ENCODE measurements at regions not wholly inside any gene's neighbourhood (a gene's known extent, or its start where the extent isn't known, plus 50 kb on each side); places are given as distances from the start of the nearest gene placed in this dataset.
A peak's percentile ranks its signal among the peaks of the same experiment; 100 is the strongest.
"Not testable (repeated sequence)": the region's sequence is repeated elsewhere in the genome, so short reads cannot be mapped to it uniquely, and the experiment has no call there.

DNA sequence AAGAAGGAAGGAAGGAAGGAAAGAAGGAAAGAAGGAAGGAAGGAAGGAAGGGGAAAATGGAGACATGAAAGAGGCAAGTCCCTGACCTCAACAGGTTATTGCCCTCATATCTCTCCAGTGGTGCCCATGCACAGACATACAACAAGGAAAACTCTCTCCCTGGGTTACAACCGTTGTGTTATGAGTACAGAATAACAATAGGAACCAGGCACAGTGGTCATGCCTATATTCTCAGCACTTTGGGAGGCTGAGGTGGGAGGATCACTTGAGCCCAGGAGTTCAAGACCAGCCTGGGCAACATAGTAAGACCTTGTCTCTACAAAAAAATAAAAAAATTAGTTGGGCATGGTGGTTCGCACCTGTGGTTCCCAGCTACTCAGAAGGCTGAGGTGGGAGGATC lies 139.4 kb upstream of the HMGA2 start:
- no peak for DNase-seq (ENCODE audit: low read depth)

DNA sequence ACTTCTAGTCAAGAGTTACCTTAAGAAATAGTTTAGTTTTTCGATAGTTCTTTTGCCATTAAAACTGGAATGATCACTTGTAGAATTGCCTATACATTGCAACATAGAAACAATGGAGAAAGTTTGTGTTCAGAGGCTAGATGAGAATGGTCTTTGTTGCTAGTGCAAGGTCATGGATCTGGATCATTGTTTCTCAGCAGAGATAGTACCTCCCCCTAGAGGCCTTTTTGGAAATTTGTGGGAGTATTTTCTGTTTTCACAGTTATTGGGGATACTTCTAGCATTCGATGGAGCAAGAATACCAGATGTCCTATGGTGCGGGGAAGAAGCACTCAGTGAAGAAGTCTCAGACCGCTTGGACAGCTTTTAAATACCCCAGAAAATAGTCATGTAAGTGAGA lies 138.8 kb upstream of the HMGA2 start:
- DNase-seq (ENCODE audit: low read depth), result no peak

DNA sequence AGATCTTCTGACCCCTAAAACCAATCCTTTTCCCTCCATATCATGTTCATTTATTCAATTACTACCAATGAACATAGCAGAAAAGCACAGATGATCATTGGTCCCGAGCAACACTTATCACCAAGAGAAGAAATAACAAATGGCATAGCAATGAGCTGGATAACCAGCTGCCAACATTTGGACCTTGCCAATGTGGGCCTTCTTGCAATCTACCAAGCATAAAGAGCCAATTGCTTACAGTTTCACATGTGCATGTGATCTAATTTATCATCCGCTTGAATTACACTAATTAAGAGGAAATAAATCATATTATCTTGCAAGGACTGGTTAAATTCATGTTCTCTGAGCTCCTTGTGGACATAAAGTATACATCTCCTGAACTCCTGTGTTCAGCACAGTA lies 134.8 kb upstream of the HMGA2 start:
- no peak for DNase-seq (ENCODE audit: low read depth)

GRCh38 chr12:65690477-65690876 lies 133.8 kb upstream of the HMGA2 start:
- DNase-seq (ENCODE audit: low read depth), result no peak

- DNase-seq (ENCODE audit: low read depth), result no peak
Observed at GRCh38 chr12:65694130-65694529, 130.2 kb upstream of the HMGA2 start.

GRCh38 chr12:65695113-65695865 lies 129.0 kb upstream of the HMGA2 start:
- DNase-seq (ENCODE audit: low read depth), result peak; percentile 92

DNA sequence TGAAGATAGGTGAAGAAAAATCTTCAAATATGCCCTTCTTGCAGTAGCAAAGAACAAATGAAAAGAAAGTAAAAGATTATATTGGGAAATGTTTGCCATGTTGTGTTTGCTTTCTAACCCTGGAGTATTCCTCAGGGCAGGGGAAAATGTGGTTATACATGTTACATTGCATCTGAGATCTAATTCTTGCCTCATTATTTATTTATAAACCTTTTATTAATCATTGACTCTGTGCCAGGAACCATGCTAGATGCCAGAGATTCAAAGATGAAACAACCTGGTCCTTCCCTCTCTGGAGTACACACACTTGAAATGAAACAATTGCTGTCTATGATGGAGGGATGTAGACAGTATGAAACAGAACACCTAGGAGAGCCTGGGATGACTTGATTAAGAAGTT lies 128.1 kb upstream of the HMGA2 start:
- DNase-seq (ENCODE audit: low read depth), result no peak

DNA sequence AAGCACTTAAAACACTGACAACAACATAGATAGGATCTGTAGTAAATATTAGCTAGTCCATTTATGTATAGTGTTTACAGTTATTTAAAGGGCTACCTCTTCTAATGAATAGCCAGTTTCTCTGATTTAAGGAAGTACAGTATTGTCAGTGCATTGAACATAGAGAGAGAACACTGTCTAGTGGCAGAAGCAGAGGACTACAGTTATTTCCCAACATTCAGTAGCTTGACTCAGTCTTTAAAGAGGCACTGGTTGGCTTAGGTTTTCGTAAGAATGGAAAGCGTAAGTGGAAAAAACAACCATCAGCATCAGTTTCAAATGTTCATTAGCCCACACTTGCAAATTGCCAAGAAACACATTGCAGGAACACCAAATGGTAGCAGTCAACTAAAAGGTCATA lies 125.0 kb upstream of the HMGA2 start:
- DNase-seq (ENCODE audit: low read depth), result no peak

- DNase-seq (ENCODE audit: low read depth), result no peak
Observed at GRCh38 chr12:65703176-65703575, 121.1 kb upstream of the HMGA2 start.

- no peak for DNase-seq (ENCODE audit: low read depth)
Observed at GRCh38 chr12:65705380-65705876, 118.9 kb upstream of the HMGA2 start.

DNA sequence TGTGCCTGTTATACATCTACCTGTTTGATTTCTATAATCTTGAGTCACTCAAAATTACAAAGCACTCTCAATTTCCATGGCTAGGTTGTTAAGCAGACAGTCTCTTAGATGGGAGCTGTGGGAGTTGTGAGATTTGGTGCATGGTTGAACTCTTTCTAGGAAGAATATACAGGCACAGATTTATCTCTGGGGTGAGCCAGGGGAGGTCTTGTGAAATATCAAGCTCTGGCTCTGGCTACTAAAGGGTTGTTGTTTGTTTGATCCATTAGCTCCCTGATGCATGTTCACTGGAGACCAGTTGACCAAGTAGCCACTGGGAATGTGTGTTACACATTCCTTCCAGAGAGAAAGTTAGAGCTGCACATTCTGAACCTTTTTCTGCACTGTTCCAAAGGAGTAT lies 117.2 kb upstream of the HMGA2 start:
- DNase-seq (ENCODE audit: low read depth), result no peak

DNA sequence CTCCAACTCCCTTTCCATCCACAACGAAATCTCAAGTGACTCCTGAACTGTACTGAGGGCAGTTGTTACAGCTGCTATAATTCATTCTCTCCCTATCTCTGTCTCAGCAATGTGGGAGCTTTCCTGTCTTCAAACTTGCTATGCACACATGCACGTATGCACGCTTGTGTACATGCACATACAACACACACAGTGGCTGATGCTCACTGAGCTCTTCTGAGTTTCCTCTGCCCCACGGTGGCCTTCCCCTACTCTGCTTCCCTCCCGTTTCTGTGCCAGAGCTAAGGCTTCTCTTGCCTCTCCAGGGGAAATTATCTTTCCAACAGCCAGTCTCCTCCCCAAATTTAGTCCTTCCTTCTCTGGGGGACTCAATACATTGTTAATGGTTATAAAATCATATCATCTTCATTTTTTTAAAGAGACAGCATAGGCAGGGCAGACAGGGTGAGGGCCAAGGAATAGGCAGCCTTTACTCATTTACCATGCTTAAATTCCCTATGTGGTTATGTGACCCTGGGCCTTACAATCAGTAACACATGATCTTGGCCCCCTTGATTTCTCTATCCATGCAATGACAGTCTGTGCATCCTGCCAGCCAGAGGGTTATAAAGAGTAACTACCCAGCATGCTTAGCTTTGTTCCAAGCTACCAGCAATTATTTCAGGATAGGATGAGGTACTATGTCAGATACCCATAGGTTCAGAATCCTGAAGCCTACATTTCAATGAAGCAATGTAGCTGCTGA lies 111.9 kb upstream of the HMGA2 start:
- DNase-seq (ENCODE audit: low read depth), result no peak

DNA sequence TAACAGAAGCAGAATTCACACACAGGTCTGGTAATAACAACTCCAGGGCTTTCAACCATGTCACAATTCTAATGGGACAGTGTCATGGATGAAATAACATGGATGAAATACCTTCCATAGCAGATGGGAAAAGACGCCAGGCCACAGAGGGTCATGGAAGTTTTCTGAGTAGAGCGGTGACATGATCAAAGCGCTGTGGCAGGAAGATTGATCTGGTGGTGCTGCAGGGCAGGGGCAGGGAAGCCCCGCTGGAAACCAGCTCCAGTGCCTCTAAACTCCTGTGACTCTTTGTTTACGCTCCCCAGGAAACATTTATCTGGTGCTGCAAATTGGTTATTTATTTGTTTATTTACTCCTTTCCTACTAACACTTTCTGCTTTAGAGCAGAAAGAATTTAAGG lies 108.3 kb upstream of the HMGA2 start:
- no peak for DNase-seq (ENCODE audit: low read depth)

DNA sequence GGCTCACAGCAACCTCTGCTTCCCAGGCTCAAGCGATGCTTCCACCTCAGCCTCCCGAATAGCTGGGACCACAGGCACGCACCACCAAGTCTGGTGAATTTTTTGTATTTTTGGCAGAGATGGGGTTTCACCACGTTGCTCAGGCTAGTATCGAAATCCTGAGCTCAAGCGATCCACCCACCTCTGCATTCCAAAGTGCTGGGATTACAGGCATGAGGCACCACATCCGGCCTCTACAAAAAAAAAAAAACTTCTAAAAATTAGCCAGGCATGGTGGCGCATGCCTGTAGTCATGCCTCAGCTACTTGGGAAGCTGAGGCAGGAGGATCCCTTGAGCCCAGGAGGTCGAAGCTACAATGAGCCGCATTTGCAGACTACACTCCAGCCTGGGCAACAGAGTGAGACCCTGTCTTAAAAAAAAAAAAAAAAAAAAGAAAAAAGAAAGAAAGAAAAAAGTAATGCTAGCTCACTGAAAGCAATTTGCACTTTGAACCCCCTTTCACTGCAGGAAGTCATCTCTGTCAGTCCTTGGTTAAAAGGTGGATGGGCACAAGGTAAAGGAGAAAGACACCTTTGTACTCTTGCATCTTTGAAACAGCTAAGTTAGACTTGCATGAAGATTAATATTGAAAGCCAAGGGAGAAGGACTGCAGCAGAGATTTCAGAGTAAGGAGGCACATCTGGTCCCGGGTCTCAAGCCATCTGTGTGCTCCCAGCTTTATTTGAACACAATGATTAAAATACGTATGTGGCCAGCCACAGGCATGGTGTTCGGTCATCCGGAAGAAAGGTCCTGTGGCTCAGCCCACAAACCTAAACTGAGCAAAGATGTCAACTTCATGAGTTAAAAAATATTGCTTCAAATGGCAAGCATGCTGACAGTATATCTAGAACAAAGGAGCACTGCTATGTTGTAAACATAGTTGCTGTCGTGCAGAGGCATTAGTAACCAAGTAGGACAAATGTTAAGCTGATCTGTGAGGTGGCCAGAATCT lies 103.8 kb upstream of the HMGA2 start:
- no peak for DNase-seq (ENCODE audit: low read depth)

GRCh38 chr12:65721541-65722190 lies 102.6 kb upstream of the HMGA2 start:
- DNase-seq (ENCODE audit: low read depth), result no peak

- DNase-seq (ENCODE audit: low read depth), result no peak
Observed at GRCh38 chr12:65725376-65725775, 98.9 kb upstream of the HMGA2 start.

DNA sequence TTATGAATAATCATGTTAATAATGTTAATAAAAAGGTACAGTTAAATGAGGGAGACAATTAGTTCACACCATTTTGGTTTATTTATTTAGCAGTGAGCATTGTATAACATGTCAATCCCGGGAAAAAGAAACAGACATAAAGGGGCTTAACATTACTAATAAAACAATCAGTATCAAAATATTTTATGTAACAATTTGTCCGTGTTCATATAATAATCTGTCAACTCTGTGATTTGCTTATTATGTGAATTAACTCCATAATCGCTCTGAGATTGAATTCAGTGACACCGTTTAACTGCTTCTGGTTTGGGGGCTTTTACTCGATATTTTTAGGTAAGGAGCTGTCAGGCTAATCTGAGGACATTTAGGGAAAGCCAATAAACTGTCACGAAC lies 95.8 kb upstream of the HMGA2 start:
- no peak for DNase-seq (ENCODE audit: low read depth)

DNA sequence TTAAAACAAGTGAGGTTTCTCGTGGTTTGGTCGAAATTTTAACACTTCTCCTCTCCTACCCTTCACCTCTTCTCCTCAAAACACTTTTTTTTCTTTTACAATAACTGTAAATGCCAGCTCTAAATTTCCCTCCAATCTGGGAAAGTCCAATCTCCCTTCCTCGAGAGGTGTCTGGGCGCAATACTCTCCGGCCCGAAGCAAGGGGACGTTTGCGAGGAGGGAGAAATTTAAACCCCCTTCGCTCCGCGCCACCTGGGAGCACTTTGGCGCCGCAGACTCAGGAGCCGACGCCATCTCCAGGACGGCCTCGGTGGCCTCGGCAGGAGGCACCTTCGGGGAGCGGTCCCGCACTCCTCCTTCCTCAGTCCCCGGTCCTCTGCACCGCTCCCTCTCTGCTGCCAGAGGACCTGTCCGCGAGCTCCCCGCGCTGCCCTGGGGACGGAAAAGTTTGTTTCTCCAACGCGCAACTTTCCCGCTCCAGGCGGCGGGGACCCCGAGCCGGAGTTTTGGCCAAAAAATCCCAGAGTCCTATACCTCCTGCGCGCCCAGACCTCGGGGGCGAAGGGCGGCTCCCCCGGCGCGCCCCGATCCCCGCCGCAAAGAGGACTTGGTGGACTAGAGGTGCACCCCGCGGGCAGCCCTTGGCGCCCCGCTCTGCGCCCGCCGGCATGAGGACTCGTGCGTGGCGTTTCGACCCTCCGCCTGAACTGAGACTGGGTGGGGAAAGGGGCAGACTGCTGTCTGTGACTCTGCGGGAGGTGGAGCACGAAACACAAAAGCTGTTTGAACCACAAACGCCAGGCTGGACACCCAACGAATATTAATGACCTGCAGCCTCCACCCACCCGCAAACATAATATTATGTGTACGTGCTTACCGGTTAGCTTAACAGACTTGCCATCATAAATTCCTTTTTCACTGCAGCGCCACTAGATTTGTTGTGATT lies 95.2 kb upstream of the HMGA2 start:
- DNase-seq (ENCODE audit: low read depth), result no peak

DNA sequence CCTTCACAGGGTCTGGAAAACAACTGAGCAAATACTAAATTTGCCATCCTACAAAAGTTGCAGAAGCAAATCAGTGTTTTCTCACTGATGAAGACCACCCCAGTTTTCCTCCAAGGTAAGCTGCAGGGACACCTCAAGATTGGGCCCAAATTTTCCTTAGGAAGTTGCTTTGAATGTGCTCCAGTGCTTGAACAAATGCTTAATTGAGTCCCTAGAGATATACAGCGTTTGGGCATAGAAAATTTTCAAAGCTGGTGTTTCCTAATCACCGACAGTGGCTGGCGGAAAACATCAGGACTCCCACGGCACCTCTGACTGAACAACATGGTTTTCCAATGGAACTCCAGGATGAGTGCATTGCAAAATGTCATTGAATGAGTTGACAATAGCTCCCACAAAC lies 92.5 kb upstream of the HMGA2 start:
- DNase-seq (ENCODE audit: low read depth), result no peak

DNA sequence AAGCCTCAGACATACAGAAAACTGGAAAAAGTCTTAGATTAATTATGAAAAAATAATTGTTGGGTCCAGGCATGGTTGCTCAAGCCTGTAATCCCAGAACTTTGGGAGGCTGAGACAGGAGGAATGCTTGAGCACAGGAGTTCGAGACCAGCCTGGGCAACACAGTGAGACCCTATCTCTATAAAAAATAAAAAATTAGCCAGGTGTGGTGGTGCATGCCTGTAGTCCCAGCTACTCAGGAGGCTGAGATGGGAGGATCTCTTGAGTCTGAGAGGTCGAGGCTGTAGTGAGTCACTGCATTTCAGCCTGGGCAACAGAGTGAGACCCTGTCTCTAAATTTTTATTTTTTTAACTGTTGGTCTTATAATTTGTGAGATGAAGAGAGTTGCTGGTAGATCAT lies 90.6 kb upstream of the HMGA2 start:
- not testable (repeated sequence) for DNase-seq (ENCODE audit: low read depth)

DNA sequence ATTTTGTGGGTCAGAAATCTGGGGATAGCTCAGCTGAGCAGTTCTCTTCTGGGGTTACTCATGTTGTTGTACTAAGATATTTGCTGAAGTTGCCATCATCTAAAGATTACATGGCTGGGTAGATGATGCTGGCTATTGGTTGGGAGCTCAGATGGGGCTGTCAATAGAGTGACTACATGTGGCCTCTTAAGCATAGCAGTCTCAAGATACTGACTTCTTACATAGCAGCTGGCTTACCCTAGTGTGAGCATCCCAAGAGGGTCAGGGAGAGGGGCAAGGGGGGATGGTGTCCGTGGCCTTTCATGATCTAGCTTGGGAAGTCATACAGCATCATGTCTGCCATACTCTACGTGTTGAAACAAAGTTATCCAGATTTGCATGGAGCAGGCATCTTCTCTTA lies 90.1 kb upstream of the HMGA2 start:
- no peak for DNase-seq (ENCODE audit: low read depth)

Data from HS-5 (cell line).